GM23338 (cell line): ENCODE measurements at regions not wholly inside any gene's neighbourhood (a gene's known extent, or its start where the extent isn't known, plus 50 kb on each side); places are given as distances from the start of the nearest gene placed in this dataset.

ENCODE experiments used
- CREB1 ChIP-seq: fragments of 250-450 bp; sonication (Bioruptor Pico); IDR thresholded peaks from 2 replicates; pipeline ENCODE4 v1.5.0; 2020; ENCODE audit warnings: low read depth, mild to moderate bottlenecking, moderate library complexity
- CTCF ChIP-seq, 2 experiments: fragments of 200-600 bp in 1 of 2; sonication (generic) in 1 of 2; conservative IDR thresholded peaks; 2 replicates each; pipeline versions ENCODE4 v1.5.1 to v1.6.1; 2016 to 2017; ENCODE audit warnings: antibody characterized with exemption in 2 of 2, low read depth in 2 of 2, mild to moderate bottlenecking in 2 of 2, moderate library complexity in 1 of 2
- EZH2 ChIP-seq: fragments of 200-600 bp; sonication (generic); IDR thresholded peaks from one replicate; pipeline ENCODE4 v1.8.0; 2017; ENCODE audit warnings: antibody characterized with exemption, mild to moderate bottlenecking, low read depth; ENCODE audit not compliant: unreplicated experiment
- EZH2phosphoT487 ChIP-seq: fragments of 200-600 bp; sonication (generic); IDR thresholded peaks from one replicate; pipeline ENCODE4 v1.8.1; 2018; ENCODE audit warnings: antibody characterized with exemption; ENCODE audit not compliant: unreplicated experiment
- JUNB ChIP-seq: IDR thresholded peaks from one replicate; pipeline ENCODE4 v1.6.1; 2016; ENCODE audit warnings: antibody characterized with exemption; ENCODE audit not compliant: unreplicated experiment
- NANOG ChIP-seq: IDR thresholded peaks from 2 replicates; pipeline ENCODE4 v1.6.1; 2016; ENCODE audit warnings: antibody characterized with exemption, borderline replicate concordance
- REST ChIP-seq: IDR thresholded peaks from one replicate; pipeline ENCODE4 v1.6.1; 2018; ENCODE audit warnings: antibody characterized with exemption; ENCODE audit not compliant: unreplicated experiment
- ZNF114 ChIP-seq: fragments of 250-450 bp; sonication (Bioruptor Pico); IDR thresholded peaks from 2 replicates; pipeline ENCODE4 v1.5.0; 2020; ENCODE audit warnings: mild to moderate bottlenecking, moderate library complexity
- ZNF331 ChIP-seq: fragments of 250-450 bp; sonication (Bioruptor Pico); IDR thresholded peaks from 2 replicates; pipeline ENCODE4 v1.5.0; 2020; ENCODE audit warnings: low read depth, mild to moderate bottlenecking, moderate library complexity
- ZNF462 ChIP-seq: fragments of 250-450 bp; sonication (Bioruptor Pico); IDR thresholded peaks from 2 replicates; pipeline ENCODE4 v1.5.0; 2020; ENCODE audit warnings: mild to moderate bottlenecking, moderate library complexity

DNA sequence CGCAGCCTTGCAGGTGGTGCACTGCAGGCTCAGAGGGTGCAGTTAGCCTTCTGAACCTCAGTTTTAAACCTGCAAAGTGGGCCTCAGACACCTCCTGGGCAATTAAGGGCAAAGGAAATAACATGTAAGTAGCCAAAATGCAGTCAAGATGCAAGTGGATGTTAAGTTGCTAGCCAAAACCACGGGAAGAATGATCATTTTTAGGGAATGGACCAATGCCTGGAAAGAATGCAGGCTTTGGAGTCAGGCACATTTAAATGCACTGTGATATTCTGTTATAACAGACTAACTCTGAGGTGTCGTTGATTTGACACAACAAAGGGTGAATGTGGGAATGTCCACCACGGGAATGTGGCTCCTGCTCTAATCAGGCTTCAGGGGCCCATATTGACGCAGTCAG lies 57.9 kb upstream of the PTGFRN start (continued):
- TF ChIP-seq ZNF462 (CRISPR knock-in tag) (no peak), EZH2phosphoT487 (no peak), REST (no peak), ZNF114 (CRISPR knock-in tag) (no peak), NANOG (no peak), CTCF (conservative IDR thresholded peaks at IDR 0.05; ENCODE audit: low read depth in 2 of 2) (no peak), JUNB (no peak), EZH2 (no peak), CREB1 (CRISPR knock-in tag) (no peak), ZNF331 (no peak)
